ENCODE measurements at regions not wholly inside any gene's neighbourhood (a gene's known extent, or its start where the extent isn't known, plus 50 kb on each side); places are given as distances from the start of the nearest gene placed in this dataset.

- CTCF ChIA-PET = no interaction called here
- no peak for TF ChIP-seq ARNT (IDR thresholded peaks at IDR 0.05)
- no peak for TF ChIP-seq LEF1 (IDR thresholded peaks at IDR 0.05; ENCODE audit: borderline replicate concordance)
- TF ChIP-seq FOXM1 (IDR thresholded peaks at IDR 0.05; ENCODE audit: borderline replicate concordance) = no peak
- no peak for TF ChIP-seq NFRKB (IDR thresholded peaks at IDR 0.05)
- TF ChIP-seq FOXK2 (IDR thresholded peaks at IDR 0.05) = no peak
- TF ChIP-seq CTBP1 (IDR thresholded peaks at IDR 0.05; ENCODE audit: borderline replicate concordance) = no peak
- no peak for TF ChIP-seq SP1 (IDR thresholded peaks at IDR 0.05)
- no peak for TF ChIP-seq TARDBP (IDR thresholded peaks at IDR 0.05)
- no peak for TF ChIP-seq SUZ12 (IDR thresholded peaks at IDR 0.05)
- TF ChIP-seq BHLHE40 (IDR thresholded peaks at IDR 0.05; ENCODE audit: borderline replicate concordance) = no peak
- no peak for DNase-seq (ENCODE audit: extremely low spot score)
- POLR2A ChIA-PET = no interaction called here
Measured at GRCh38 chr2:167475791-167476190, 587.5 kb downstream of the XIRP2 start.

- no peak for DNase-seq (ENCODE audit: extremely low spot score)
- CTCF ChIA-PET = no interaction called here
- POLR2A ChIA-PET = no interaction called here
- TF ChIP-seq ARNT (IDR thresholded peaks at IDR 0.05) = no peak
Measured at GRCh38 chr2:167471734-167472133, 583.5 kb downstream of the XIRP2 start.

- ChIA-PET POLR2A (no interaction called here), CTCF (no interaction called here)
- no peak for TF ChIP-seq PKNOX1 (IDR thresholded peaks at IDR 0.05)
- no peak for TF ChIP-seq HDGF (IDR thresholded peaks at IDR 0.05; ENCODE audit: borderline replicate concordance)
- no peak for TF ChIP-seq TARDBP (IDR thresholded peaks at IDR 0.05)
- TF ChIP-seq FOXA1 (IDR thresholded peaks at IDR 0.05) = no peak
- no peak for DNase-seq (ENCODE audit: extremely low spot score)
Measured at GRCh38 chr2:167471332-167471731, 583.1 kb downstream of the XIRP2 start.

- TF ChIP-seq LEF1 (IDR thresholded peaks at IDR 0.05; ENCODE audit: borderline replicate concordance) (no peak), SP1 (IDR thresholded peaks at IDR 0.05) (no peak), HDGF (IDR thresholded peaks at IDR 0.05; ENCODE audit: borderline replicate concordance) (no peak), FOXK2 (IDR thresholded peaks at IDR 0.05) (no peak), ARNT (IDR thresholded peaks at IDR 0.05) (no peak), SUZ12 (IDR thresholded peaks at IDR 0.05) (no peak), FOXA1 (IDR thresholded peaks at IDR 0.05) (no peak)
- ChIA-PET CTCF (no interaction called here), POLR2A (no interaction called here)
- DNase-seq (ENCODE audit: extremely low spot score) = no peak
Measured at GRCh38 chr2:167462379-167462778, 574.1 kb downstream of the XIRP2 start.

GRCh38 chr2:167454036-167454435 lies 565.8 kb downstream of the XIRP2 start:
- TF ChIP-seq FOXA1 (IDR thresholded peaks at IDR 0.05) (no peak), TARDBP (IDR thresholded peaks at IDR 0.05) (no peak), L3MBTL2 (conservative IDR thresholded peaks at IDR 0.05) (no peak), BHLHE40 (IDR thresholded peaks at IDR 0.05; ENCODE audit: borderline replicate concordance) (no peak), CTBP1 (IDR thresholded peaks at IDR 0.05; ENCODE audit: borderline replicate concordance) (no peak), FOXK2 (IDR thresholded peaks at IDR 0.05) (no peak), NFRKB (IDR thresholded peaks at IDR 0.05) (no peak), ELF4 (IDR thresholded peaks at IDR 0.05) (no peak), PKNOX1 (IDR thresholded peaks at IDR 0.05) (no peak), SP1 (IDR thresholded peaks at IDR 0.05) (no peak), SUZ12 (IDR thresholded peaks at IDR 0.05) (no peak), FOXM1 (IDR thresholded peaks at IDR 0.05; ENCODE audit: borderline replicate concordance) (no peak), ZNF384 (IDR thresholded peaks at IDR 0.05) (no peak)
- ChIA-PET POLR2A (no interaction called here), CTCF (no interaction called here)
- no peak for DNase-seq (ENCODE audit: extremely low spot score)

GRCh38 chr2:167451496-167452289 lies 563.4 kb downstream of the XIRP2 start:
- ChIA-PET CTCF (interaction anchor here (0.5 kb wide), 1 partner anchor 624 kb away, joined by 4 read pairs; no protein-coding TSS in a partner anchor), POLR2A (no interaction called here)
- DNase-seq (ENCODE audit: extremely low spot score) = no peak
- TF ChIP-seq NFRKB (IDR thresholded peaks at IDR 0.05) = no peak

- ChIA-PET CTCF (no interaction called here), POLR2A (no interaction called here)
- TF ChIP-seq FOXM1 (IDR thresholded peaks at IDR 0.05; ENCODE audit: borderline replicate concordance) = no peak
- no peak for TF ChIP-seq ELF4 (IDR thresholded peaks at IDR 0.05)
- no peak for TF ChIP-seq FOXA1 (IDR thresholded peaks at IDR 0.05)
- no peak for TF ChIP-seq TARDBP (IDR thresholded peaks at IDR 0.05)
- TF ChIP-seq BHLHE40 (IDR thresholded peaks at IDR 0.05; ENCODE audit: borderline replicate concordance) = no peak
- no peak for TF ChIP-seq HDGF (IDR thresholded peaks at IDR 0.05; ENCODE audit: borderline replicate concordance)
- no peak for TF ChIP-seq LEF1 (IDR thresholded peaks at IDR 0.05; ENCODE audit: borderline replicate concordance)
- no peak for TF ChIP-seq NFRKB (IDR thresholded peaks at IDR 0.05)
- no peak for TF ChIP-seq CTBP1 (IDR thresholded peaks at IDR 0.05; ENCODE audit: borderline replicate concordance)
- no peak for DNase-seq (ENCODE audit: extremely low spot score)
Measured at GRCh38 chr2:167450364-167450763, 562.1 kb downstream of the XIRP2 start.

- DNase-seq (ENCODE audit: extremely low spot score) = no peak
- ChIA-PET POLR2A (no interaction called here), CTCF (no interaction called here)
- no peak for TF ChIP-seq BHLHE40 (IDR thresholded peaks at IDR 0.05; ENCODE audit: borderline replicate concordance)
- TF ChIP-seq PKNOX1 (IDR thresholded peaks at IDR 0.05) = no peak
- no peak for TF ChIP-seq ZNF384 (IDR thresholded peaks at IDR 0.05)
- no peak for TF ChIP-seq L3MBTL2 (conservative IDR thresholded peaks at IDR 0.05)
- TF ChIP-seq SUZ12 (IDR thresholded peaks at IDR 0.05) = no peak
- TF ChIP-seq CTBP1 (IDR thresholded peaks at IDR 0.05; ENCODE audit: borderline replicate concordance) = no peak
- TF ChIP-seq FOXK2 (IDR thresholded peaks at IDR 0.05) = no peak
- no peak for TF ChIP-seq FOXA1 (IDR thresholded peaks at IDR 0.05)
- no peak for TF ChIP-seq ELF4 (IDR thresholded peaks at IDR 0.05)
- TF ChIP-seq SP1 (IDR thresholded peaks at IDR 0.05) = no peak
- no peak for TF ChIP-seq LEF1 (IDR thresholded peaks at IDR 0.05; ENCODE audit: borderline replicate concordance)
- no peak for TF ChIP-seq TARDBP (IDR thresholded peaks at IDR 0.05)
- no peak for TF ChIP-seq FOXM1 (IDR thresholded peaks at IDR 0.05; ENCODE audit: borderline replicate concordance)
- TF ChIP-seq ARNT (IDR thresholded peaks at IDR 0.05) = no peak
- TF ChIP-seq HDGF (IDR thresholded peaks at IDR 0.05; ENCODE audit: borderline replicate concordance) = no peak
- TF ChIP-seq NFRKB (IDR thresholded peaks at IDR 0.05) = no peak
Measured at GRCh38 chr2:167440382-167440781, 552.1 kb downstream of the XIRP2 start.
